Left lung (tissue), 4 donors: ENCODE measurements at regions not wholly inside any gene's neighbourhood (a gene's known extent, or its start where the extent isn't known, plus 50 kb on each side); places are given as distances from the start of the nearest gene placed in this dataset.

Experiments used
- ATAC-seq: fragments of 200-7000 bp; cut with Tn5 transposase; one replicate; pipeline ENCODE4 v1.9.1; 2020; ENCODE audit warnings: moderate library complexity
- DNase-seq, 4 donors: peaks; one replicate each; pipeline ENCODE4 v3.0.0-alpha.2; 2013 to 2020
- H3K27ac ChIP-seq, 2 donors: fragments of 200-600 bp; sonication (generic) in 1 of 2; one replicate each; pipeline versions ENCODE4 v1.5.0 to v1.8.0; 2020 to 2021
- H3K27me3 ChIP-seq, 2 donors: fragments of 200-600 bp; sonication (generic) in 1 of 2; one replicate each; pipeline versions ENCODE4 v1.5.0 to v1.8.0; 2020 to 2021
- H3K36me3 ChIP-seq, 2 donors: fragments of 200-600 bp; sonication (generic) in 1 of 2; one replicate each; pipeline versions ENCODE4 v1.5.0 to v1.8.0; 2020 to 2021
- H3K4me1 ChIP-seq, 2 donors: fragments of 200-600 bp; one replicate each; pipeline ENCODE4 v1.8.0; 2021
- H3K4me3 ChIP-seq, 2 donors: fragments of 200-600 bp; sonication (generic) in 1 of 2; one replicate each; pipeline versions ENCODE4 v1.5.0 to v1.8.0; 2020 to 2021; ENCODE audit warnings: mild to moderate bottlenecking in 1 of 2
- H3K9me3 ChIP-seq, 2 donors: fragments of 200-600 bp; sonication (generic) in 1 of 2; one replicate each; pipeline versions ENCODE4 v1.5.0 to v1.8.0; 2020 to 2021
- CTCF ChIP-seq, 2 donors: fragments of 200-600 bp; sonication (generic) in 1 of 2; IDR thresholded peaks; one replicate each; pipeline versions ENCODE4 v1.5.0 to v1.8.0; 2021; ENCODE audit warnings: antibody characterized with exemption in 2 of 2
- intact Hi-C, 2 donors: fragments of 100-400 bp; cut with DNase I; formaldehyde crosslinking; loops; one replicate each; pipeline versions ENCODE4 v1.11.2 to v1.14.2; 2022
- donor health status: DM: no; HTN: yes; CAD: no.
- donor health status: DM: no; HTN: no; CAD: no.

GRCh38 chr2:142308744-142309143 lies 177.9 kb upstream of the LRP1B start:
- H3K4me1 ChIP-seq, result no peaks in the 10 kb centered on the region
- DNase-seq (no peak), ATAC-seq (no peak)
- no peak for TF ChIP-seq CTCF (IDR thresholded peaks at IDR 0.05)
- intact Hi-C loops, result no loop called here
- H3K36me3 ChIP-seq, result no peaks in the 10 kb centered on the region
- H3K9me3 ChIP-seq, result peaks cover 0 to 20% of the 10 kb centered on the region in 2 donors
- no peak overlapping the region for H3K4me3 ChIP-seq
- H3K27me3 ChIP-seq, result no peaks in the 10 kb centered on the region
- no peak overlapping the region for H3K27ac ChIP-seq

GRCh38 chr2:142307616-142308115 lies 176.8 kb upstream of the LRP1B start:
- intact Hi-C loops, result no loop called here
- TF ChIP-seq CTCF (IDR thresholded peaks at IDR 0.05), result no peak
- Histone ChIP-seq H3K36me3 (no peaks in the 10 kb centered on the region), H3K9me3 (peaks cover 0 to 23% of the 10 kb centered on the region in 2 donors), H3K27me3 (no peaks in the 10 kb centered on the region), H3K4me3 (no peak overlapping the region), H3K4me1 (no peaks in the 10 kb centered on the region), H3K27ac (no peak overlapping the region)
- no peak for DNase-seq
- ATAC-seq, result no peak

- ATAC-seq (no peak), DNase-seq (no peak)
- TF ChIP-seq CTCF (IDR thresholded peaks at IDR 0.05), result no peak
- no peak overlapping the region for H3K27ac ChIP-seq
- H3K27me3 ChIP-seq, result no peaks in the 10 kb centered on the region
- intact Hi-C loops, result no loop called here
- H3K36me3 ChIP-seq, result no peaks in the 10 kb centered on the region
- H3K9me3 ChIP-seq, result peaks cover 0 to 23% of the 10 kb centered on the region in 2 donors
- no peaks in the 10 kb centered on the region for H3K4me1 ChIP-seq
- no peak overlapping the region for H3K4me3 ChIP-seq
Measured at GRCh38 chr2:142307086-142307485, 176.3 kb upstream of the LRP1B start.

- no peak overlapping the region for H3K4me3 ChIP-seq
- no peak for ATAC-seq
Measured at GRCh38 chr2:142306131-142306530, 175.3 kb upstream of the LRP1B start.

GRCh38 chr2:142300517-142300916 lies 169.7 kb upstream of the LRP1B start:
- H3K4me3 ChIP-seq, result no peak overlapping the region
- H3K9me3 ChIP-seq, result peaks cover 0 to 3% of the 10 kb centered on the region in 2 donors
- no peaks in the 10 kb centered on the region for H3K27me3 ChIP-seq
- ATAC-seq (no peak), DNase-seq (no peak)
- H3K4me1 ChIP-seq, result no peaks in the 10 kb centered on the region
- no peaks in the 10 kb centered on the region for H3K36me3 ChIP-seq
- intact Hi-C loops, result no loop called here
- H3K27ac ChIP-seq, result no peak overlapping the region
- TF ChIP-seq CTCF (IDR thresholded peaks at IDR 0.05), result no peak

More at GRCh38 chr2:142306131-142306530, 175.3 kb upstream of the LRP1B start:
- H3K4me1 ChIP-seq, result no peaks in the 10 kb centered on the region
- H3K9me3 ChIP-seq, result peaks cover 0 to 17% of the 10 kb centered on the region in 2 donors
- no peak for TF ChIP-seq CTCF (IDR thresholded peaks at IDR 0.05)
- H3K36me3 ChIP-seq, result no peaks in the 10 kb centered on the region
- intact Hi-C loops, result no loop called here
- H3K27me3 ChIP-seq, result no peaks in the 10 kb centered on the region
- no peak for DNase-seq
- H3K27ac ChIP-seq, result no peak overlapping the region
